ENCODE measurements at regions not wholly inside any gene's neighbourhood (a gene's known extent, or its start where the extent isn't known, plus 50 kb on each side); places are given as distances from the start of the nearest gene placed in this dataset.
"Not testable (repeated sequence)": the region's sequence is repeated elsewhere in the genome, so short reads cannot be mapped to it uniquely, and the experiment has no call there.

DNA sequence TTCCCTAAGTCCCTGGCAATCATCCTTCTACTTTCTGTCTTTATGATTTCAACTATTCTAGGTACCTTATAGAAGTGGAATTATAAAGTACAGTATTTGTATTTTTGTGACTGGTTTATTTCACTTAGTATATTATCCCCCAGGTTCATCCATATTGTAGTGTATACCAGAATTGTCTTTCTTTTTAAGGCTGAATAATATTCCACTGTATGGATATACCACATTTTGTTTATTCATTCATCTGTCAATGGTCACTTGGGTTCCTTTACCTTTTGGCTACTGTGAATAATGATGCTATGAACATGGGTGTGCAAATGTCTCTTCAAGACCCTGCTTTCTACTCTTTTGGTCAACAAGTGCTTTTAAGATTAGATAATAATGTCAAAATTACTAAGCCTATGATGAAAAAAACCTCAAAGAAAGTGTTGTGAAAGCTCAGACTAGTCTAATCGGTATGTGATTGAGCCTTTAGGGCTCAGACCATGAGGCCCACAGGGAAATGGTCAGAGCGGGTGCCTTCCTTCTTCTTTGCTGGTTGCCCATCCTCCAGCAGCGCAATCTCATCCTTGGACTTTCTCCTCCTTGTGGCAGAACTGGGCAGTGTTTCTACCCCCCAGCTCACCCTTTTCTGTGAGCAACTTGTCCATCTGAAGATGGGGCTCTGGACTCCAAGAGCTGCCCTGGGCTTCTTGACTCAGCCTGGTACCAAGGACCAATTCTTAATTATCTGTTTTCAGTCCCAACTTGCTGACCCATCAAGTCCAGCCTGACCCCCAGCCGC, 105.4 kb downstream of the TTC8 start:
- DNase-seq = peak; percentile 3

DNA sequence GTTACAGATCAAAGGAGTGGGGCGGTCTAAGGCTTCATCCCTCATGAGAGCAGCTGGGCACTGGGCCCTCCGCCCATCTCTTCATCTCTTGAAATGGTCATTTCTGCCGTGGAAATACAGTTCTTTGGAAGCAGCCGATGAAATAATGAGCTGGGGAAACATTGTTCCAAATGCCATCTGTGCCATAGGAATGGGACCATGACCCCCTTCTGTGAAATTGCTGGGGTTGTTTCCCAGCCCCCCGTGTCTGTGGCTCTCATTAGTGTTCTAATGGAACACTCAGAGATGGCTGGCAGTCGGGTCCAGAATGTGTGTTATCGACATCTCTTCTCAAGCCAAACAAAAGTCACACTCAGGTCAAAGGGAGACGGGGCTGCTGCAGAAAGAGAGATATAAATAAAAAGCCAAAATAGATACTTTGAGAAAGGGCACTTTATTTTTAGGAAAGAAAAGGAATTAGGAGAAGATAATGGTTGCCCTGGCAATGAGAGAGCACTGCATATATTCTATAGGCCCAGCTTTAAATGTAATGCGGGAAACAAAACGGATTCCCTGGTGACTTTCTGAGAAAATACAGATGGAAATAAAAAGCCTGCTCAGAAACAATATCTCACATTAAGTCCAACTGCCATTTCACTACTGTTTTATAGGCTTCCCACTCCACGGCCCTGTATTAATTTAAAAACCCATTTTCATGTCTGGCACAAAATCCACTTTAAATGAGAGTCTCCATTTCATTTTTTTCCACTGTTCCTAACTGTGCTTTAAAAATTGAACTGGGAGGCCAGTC, 107.1 kb downstream of the TTC8 start:
- no peak for DNase-seq

DNA sequence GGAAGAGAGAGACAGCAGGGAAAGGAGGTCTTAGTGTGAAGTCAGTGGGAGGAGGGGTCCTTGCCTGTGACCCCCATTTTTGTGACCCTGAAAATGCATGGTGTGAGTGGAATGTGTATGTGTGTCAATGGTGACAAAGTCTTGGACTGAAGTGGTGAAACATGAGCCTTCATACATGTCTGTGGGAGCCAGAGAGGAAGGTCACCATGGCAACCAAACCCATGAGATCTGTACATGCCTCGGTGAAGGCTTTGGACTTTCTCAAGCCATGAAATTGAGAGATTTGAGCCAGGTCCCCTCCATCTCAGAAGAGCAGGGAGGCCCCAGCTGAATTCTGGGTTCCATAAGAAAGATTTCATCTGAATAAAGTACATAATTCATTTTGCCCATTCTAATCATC, 108.7 kb downstream of the TTC8 start:
- no peak for DNase-seq

DNA sequence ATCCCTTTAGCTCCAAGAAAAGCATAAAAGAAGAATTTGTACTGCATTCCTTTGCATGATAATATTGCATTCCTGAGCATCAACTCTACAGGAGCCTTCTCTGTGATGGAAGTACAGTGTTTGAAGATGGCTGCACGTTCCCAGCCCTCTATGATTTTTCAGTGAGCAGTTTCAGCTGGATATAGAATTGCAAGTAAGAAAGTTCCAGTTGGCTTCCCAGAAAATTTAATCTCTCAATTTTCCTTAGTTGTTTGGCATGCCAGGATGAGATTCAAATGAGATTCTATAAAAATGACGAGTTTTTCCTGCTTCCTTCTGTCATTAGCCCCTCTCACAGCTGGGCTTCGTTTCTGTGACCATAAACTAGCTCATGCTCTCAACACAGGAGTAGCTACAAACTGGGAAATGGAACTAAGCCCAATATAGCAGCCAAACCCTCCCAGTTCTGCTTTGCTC, 109.9 kb downstream of the TTC8 start:
- DNase-seq = no peak

DNA sequence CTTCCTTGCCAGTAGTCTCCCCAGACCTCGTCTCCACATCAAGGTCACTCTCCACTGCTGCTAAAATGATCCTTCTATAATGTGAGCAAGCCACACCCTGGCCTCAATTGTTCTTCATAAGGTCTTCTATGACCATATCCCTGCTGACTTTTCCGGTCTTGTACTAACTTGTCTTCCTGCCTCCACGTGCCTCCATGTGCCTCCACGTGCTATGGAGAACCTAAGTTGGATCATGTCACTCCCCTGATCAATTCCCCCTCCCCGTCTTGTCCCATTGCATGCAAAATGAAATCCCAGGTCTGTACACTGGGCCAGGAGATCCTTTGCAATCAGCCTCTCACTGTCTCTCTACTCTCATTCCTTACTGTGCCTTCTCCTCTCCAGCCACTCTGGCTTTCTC, 110.6 kb downstream of the TTC8 start:
- DNase-seq = no peak

DNA sequence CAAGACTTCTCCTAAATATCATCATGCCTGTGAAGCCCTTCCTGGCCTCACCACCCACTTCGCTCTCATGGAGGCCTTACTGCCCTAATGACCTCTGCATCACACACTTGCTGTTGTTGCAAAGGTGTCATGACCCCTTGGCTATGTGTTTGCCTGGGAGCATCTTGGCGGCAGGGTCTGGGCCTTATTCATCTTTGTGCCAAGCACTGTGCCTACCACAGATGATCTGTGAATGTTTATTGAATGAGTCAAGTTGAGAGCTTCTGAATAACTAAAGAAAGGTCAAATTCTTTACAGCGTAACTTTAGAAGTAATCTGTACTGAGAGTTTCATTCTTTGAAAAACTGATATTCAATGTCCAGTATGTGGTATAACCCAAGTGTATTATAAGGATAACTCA, 113.3 kb downstream of the TTC8 start:
- no peak for DNase-seq

DNA sequence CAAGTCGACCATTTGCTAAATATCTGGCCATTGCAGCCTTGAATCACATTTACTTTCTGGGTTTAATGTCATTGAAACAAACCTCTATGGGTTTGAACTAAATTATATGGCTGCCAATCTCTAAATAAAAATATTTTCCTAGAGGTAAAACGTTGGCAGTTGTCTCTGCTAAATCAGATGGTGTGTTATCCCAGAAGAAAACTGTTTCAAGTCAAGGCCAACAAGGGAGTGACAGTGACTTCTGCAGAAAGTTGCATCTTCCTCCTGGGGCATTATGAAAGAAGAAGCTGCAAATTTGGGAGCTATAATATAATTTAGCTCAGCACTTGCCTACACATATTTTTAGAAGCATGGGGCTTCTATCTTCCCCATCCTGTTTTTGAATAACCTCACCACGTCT, 116.2 kb downstream of the TTC8 start:
- no peak for DNase-seq

DNA sequence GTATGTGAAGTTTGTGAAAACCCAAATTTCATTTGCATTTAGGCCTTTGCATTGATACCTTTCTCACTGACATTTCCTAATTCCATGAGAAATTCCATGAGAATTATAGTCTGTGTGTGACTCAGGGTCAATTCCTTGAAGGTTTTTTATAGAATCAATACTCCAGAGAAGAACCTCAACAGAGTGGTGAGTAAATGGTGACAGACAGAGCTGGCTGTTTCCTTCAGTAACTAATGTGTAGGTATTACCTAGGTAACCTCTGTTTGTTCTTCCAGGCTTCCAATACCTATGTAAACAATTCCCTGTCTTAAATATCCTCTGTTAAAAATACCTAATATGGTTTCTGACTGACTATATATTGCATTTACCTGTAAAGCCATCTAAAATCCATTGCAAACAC, 117.0 kb downstream of the TTC8 start:
- DNase-seq = no peak

DNA sequence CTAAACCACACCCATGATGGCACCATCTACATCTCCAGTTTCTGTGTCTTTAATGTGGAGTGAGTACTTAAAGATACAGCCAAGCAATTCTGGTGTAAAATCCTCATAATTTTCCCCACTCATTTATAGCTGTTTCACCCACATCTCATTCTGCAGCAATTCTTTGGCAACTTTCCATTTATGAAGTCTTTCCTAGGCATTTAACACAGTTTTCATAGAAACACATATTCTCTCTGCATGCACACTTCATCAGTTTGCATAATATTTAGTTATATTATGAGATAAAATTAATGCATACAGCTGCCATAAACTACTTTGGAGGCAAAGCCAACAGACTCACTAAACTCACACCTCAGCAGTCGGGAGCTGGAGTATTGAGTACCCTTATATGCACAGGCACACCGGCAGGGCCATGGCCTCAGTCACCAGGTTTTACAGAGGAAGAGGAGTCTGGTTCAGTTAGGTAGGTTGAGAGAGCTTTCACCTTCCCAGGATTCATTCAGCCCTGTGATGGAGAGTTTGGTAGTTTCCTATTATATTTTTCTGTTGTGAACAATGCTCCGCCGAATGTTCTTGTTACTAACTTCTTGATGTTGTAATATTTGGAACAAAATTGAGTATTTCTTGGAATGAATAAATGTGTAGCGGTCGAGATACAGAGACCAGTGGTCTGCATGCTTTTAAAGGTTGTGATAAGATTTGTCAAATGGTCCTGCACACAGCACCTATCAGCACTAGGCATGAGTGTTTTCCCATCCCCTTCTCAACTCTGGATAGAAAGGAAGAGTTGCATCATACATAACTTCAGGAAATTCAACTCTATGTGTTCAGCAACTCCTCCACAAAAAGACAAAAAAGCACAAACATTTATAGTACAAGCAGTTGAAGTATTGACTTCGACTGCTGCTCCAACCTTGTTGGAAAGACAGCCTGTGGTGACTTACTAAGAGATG, 123.5 kb downstream of the TTC8 start:
- DNase-seq = no peak

DNA sequence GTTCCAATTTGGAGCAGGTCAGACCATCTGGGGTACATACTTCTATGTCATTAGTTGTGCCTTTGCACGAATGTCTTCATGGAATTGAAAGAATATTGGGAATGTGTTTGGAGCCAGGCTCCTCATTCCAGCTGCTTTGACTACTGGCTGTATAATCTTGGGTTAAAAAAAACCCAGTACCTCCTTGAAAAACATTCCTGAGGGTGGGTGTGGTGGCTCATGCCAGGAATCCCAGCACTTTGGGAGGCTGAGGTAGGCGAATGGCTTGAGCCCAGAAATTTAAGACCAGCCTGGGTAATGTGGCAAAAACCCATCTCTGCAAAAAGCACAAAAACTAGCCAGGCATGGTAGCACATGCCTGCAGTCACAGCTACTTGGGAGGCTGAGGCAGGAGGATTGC, 125.6 kb downstream of the TTC8 start:
- no peak for DNase-seq

DNA sequence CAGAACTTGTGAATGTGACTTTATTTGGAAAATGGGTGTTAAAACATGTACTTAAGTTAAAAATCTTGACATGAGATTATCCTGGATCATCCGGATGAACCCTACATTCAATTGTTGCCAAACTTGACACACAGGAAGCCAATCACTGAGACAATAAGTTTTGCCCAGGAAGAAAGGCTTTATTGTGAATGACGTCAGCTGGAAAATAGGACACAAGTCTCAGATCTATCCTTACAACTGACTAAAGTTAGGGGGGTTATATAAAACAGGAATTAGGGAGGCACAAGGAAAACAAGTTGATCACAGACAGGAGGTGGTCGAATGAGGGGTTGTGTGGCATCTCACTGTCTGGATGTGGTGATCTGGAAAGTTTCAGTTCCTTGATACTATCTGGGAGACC, 126.9 kb downstream of the TTC8 start:
- no peak for DNase-seq

DNA sequence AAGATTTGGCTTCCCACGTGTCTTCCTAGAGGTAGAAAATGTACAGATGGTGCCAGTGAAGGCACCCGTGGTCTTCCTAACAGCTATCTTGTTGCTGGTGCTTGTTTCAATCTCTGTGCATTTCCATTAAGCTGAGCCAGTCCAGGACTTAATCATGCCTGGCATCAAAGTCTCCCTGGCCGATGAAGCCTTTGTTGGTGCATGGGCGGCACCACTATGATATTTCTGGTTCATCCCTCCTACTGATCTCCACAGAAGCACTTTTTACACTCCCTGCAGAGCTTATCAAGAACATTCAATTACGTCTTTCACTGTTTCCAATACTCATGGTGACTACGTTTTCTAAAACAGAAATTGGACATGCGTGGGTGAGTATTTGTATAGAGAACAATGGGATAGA, 128.4 kb downstream of the TTC8 start:
- DNase-seq = no peak

DNA sequence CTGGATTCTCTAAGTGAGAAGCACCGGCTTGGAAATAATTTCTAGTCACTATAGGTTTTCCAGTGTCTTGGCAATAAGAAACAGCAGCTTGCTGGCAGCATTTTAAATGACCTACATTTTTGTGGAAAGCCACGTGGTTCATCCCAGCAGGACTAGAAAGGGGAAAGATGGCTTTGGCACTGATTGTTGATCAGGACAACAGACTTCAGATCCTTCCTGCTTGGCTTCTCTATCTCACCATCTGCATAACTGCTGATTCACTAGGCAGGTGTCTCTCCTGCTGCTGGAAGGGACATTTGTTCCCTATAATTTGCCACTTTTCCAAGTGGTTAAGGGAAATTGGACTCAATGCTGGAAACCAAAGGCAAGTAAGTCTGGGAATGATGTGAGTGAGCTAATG, 131.0 kb downstream of the TTC8 start:
- no peak for DNase-seq

DNA sequence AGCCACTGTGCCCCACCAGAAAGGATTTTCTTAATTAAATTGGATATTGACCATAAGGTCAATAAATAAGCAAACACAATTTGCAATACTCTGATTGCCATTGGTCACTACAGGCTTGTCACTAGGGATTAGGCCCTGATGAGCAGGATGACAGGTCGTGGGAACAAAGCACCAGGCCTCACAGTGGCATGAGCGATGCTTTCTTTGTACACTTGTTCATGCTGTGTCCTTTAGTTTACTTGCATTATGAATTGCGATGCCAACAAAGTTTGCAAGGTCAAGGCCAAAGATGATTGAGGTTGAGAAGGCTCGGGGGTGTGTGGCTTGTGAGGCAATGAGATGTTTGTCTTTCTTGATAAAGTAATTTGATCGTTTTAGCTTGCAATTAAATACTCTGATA, 136.0 kb downstream of the TTC8 start:
- no peak for DNase-seq

DNA sequence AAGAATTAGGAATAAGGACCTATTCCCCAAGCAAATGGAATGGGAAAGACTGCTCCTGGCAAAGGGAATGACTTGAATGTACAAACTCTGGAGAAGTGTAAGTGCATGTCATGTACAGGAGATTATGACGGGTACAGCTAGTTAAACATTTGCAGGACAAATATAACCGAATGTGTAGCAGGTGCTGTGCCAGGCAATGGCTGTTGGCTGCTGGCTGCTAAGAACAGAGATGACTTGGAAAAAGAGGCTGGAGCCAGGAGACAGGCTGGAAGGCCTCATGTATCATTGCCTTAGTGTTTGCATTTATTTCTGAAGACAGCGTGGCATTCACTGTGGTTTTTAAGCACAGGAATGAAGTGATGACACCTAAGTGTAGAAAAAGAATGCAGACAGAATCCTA, 136.8 kb downstream of the TTC8 start:
- no peak for DNase-seq

DNA sequence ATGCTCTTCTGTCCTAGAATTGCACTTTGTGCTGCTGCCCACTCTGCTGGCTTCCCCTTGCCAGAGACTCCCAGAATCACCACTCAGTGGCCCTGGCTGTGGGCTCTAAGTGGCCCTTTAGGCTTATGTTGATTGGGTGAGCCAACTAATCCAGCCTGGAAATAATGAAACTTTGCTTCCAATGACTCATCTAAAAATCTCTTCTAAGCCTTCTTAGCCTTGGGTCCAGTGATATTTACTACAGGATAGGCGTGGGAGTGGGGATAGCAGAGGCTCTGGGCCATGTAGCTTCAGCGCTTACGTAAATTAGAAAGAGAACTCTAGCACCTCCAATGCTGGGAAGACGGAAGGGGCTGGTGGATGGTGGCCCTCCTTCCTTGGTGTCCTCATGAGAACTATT, 137.9 kb downstream of the TTC8 start:
- DNase-seq = no peak

DNA sequence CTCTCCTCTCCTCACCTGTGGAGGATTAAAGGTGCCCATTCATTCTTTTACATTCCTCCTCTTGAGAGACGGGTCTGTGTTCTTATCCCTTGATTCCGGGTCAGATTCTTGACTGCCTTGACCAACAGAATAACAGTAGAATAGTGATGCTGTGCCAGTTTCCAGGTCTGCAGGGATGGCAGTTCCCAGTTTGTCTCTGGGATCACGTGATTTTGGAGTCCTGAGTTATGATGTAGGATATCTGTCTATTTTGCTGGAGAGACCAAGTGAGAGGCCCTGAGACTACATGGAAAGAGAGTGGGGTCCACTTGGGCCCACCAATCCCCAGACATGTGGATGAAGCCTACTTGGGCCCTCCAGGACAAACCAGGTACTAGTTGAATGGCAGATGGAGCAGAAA, 142.8 kb downstream of the TTC8 start:
- no peak for DNase-seq

DNA sequence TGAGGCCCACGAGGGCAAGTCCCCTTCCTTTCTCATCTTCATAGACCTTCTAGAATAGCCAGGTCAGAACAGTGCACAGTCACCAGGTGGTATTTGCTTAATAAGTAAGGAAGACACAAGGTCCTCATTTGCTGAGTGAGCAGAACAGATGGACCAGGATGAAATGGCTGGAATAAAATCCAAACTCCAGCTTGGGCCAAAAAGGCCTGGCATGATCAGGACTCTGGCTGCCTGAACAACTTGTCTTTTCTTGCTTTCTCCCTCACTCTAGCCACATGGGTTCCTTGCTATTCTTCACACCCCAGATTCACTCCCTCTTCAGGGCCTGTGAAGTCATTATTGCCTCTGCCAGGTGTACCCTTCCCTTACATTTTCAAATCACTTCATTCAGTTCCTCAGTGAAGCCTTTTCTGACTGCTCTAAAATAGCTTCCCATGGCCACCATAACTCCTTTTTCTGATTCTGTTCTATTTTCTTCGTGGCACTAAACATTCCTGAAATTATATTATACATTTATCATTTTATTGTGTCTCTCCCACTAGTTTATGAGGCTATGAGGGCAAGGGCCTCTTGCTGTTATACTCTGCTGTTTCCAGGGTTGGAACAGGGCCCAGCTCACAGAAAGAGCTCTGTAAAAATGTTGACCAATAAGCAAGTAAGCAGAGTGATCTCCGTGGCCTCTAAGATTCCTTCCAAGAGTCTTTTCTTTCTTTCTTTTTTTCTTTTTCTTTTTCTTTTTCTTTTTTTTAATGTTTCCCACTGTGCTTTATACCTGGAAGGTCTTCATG, 150.8 kb downstream of the TTC8 start:
- DNase-seq = no peak

DNA sequence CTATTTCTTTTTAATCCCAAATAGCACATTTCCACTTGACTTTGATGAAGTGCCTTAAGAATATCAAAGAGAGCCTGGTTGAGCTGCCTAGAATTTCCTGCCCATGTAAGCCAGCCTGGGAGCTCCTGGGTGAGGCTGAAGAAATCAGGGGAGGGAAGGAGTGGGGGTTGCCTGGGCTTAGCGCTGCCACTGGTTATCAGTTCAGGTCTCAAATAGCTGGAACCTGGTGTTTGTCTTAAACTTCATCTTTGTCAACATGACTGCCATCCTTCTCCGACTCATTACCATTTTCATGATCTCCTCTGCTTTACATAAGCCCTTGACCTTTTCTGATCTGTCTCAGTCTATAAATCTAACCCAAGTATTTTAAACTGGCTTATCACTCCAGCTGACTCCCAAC, 151.5 kb downstream of the TTC8 start:
- DNase-seq = no peak

DNA sequence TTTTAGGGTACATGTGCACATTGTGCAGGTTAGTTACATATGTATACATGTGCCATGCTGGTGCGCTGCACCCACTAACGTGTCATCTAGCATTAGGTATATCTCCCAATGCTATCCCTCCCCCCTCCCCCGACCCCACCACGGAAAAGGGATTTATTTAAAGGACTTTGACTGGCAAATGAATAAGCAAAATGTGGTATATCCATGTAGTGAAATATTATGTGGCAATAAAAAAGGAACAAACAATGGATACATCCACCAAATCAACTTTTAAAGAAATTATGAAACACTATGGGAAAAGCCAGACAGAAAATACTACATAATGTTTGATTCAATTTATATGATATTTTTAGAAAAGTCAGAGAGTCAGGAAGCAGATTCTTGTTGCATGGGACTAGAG, 156.5 kb downstream of the TTC8 start:
- not testable (repeated sequence) for DNase-seq

DNA sequence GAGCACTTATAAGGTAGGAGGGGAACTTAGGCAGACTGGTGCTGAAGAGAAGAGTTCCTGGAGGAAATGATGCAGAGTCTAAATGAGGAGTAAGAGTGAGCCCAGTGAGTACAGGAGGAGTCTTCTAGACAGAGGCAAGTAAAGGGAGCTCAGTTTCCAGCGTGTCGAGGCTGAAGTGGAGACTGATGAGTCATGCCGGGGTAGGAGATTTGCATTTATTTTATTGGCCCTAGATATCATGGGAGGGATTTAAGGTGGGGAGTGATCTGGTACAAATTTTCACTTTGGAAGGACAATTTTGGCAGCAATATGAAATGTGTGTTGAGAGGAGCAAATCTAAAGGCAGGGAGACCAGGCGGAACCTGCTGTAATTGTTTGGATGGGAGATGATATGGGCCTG, 157.5 kb downstream of the TTC8 start:
- no peak for DNase-seq

DNA sequence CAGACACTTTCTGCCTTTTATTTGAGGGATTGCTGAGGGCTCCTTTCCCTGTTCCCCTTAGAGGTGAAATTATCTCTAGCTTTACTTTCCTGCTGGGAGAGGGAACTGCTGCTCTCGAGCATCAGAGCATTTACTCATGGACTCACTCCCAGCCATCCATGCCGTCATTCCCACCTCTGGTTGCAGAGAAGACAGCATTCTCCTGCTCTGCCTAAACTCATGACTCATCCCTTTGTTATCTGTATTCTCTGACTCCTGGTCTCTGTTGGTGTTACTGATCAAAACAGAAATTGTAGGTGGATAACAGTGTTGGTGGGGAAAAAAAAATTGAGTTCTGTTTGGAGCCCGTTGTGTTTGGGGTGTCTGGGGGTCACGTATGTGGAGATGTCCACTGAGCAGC, 159.3 kb downstream of the TTC8 start:
- DNase-seq = no peak

DNA sequence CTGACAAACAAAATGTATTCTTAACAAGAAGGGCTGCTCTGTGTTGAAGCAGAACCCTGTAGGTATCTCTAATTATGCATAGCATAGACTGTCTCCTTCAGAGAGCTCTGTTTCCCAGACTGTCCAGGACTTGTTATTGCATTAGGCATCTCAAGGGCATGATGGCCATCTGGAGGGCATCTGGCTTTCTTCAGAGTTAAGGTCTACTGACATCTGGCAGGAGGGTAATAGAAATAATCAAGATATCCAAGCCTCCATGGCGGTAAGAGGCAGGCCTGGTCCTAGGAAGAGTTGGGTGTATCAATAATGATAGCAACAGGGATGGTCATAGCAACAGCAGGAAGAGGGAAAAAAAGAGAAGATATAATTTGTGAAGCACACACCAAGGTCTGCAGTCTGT, 161.2 kb downstream of the TTC8 start:
- DNase-seq = no peak

Data from hematopoietic multipotent progenitor cell treated with erythropoietin and hydrocortisone succinate and interleukin-3 and kit ligand, for 8 days (in vitro differentiated cells).